ENCODE measurements at regions not wholly inside any gene's neighbourhood (a gene's known extent, or its start where the extent isn't known, plus 50 kb on each side); places are given as distances from the start of the nearest gene placed in this dataset.

GRCh38 chr12:73452672-73453469 lies 1084.8 kb upstream of the ATXN7L3B start:
- TF ChIP-seq CTCF (IDR thresholded peaks at IDR 0.05; ENCODE audit: low read depth, low read length, poor library complexity, severe bottlenecking) (no peak), EZH2phosphoT487 (IDR thresholded peaks at IDR 0.05; ENCODE audit: borderline replicate concordance, low read length) (no peak)
- H3K9me3 ChIP-seq (ENCODE audit: control insufficient read depth, insufficient read depth, low read length): no peaks in the 10 kb centered on the region
- no peaks in the 10 kb centered on the region for H3K4me1 ChIP-seq (ENCODE audit: control insufficient read depth, low read length)
- H3K36me3 ChIP-seq (ENCODE audit: control insufficient read depth, low read length): no peaks in the 10 kb centered on the region
- no peaks in the 10 kb centered on the region for H3F3A ChIP-seq (ENCODE audit: control insufficient read depth, insufficient read depth)
- no peak overlapping the region for H3K4me3 ChIP-seq (ENCODE audit: low read length)
- no peaks in the 10 kb centered on the region for H4K20me1 ChIP-seq (ENCODE audit: control insufficient read depth, insufficient read depth, low read depth, low read length)
- no peaks in the 10 kb centered on the region for H3K79me2 ChIP-seq (ENCODE audit: control insufficient read depth, low read length)
- no peaks in the 10 kb centered on the region for H3K27me3 ChIP-seq (ENCODE audit: control insufficient read depth, low read length)
- no peak overlapping the region for H3K4me2 ChIP-seq (ENCODE audit: low read length)
- no peaks in the 10 kb centered on the region for H3K9me2 ChIP-seq (replicated peaks; ENCODE audit: control insufficient read depth, low read length)
- H3K27ac ChIP-seq (ENCODE audit: low read depth, low read length): no peak overlapping the region

- H3K79me2 ChIP-seq (ENCODE audit: control insufficient read depth, low read length): no peaks in the 10 kb centered on the region
- H3K9me2 ChIP-seq (replicated peaks; ENCODE audit: control insufficient read depth, low read length): no peaks in the 10 kb centered on the region
- no peaks in the 10 kb centered on the region for H3K9me3 ChIP-seq (ENCODE audit: control insufficient read depth, insufficient read depth, low read length)
- H3K36me3 ChIP-seq (ENCODE audit: control insufficient read depth, low read length): no peaks in the 10 kb centered on the region
- TF ChIP-seq EZH2phosphoT487 (IDR thresholded peaks at IDR 0.05; ENCODE audit: borderline replicate concordance, low read length): no peak
- no peak for TF ChIP-seq CTCF (IDR thresholded peaks at IDR 0.05; ENCODE audit: low read depth, low read length, poor library complexity, severe bottlenecking)
- H3K4me2 ChIP-seq (ENCODE audit: low read length): no peak overlapping the region
- no peaks in the 10 kb centered on the region for H3K4me1 ChIP-seq (ENCODE audit: control insufficient read depth, low read length)
- H3K27ac ChIP-seq (ENCODE audit: low read depth, low read length): no peak overlapping the region
- H4K20me1 ChIP-seq (ENCODE audit: control insufficient read depth, insufficient read depth, low read depth, low read length): no peaks in the 10 kb centered on the region
- H3K4me3 ChIP-seq (ENCODE audit: low read length): no peak overlapping the region
- no peaks in the 10 kb centered on the region for H3K27me3 ChIP-seq (ENCODE audit: control insufficient read depth, low read length)
- no peaks in the 10 kb centered on the region for H3F3A ChIP-seq (ENCODE audit: control insufficient read depth, insufficient read depth)
Observed at GRCh38 chr12:73460212-73460611, 1077.4 kb upstream of the ATXN7L3B start.

GRCh38 chr12:73465106-73465505 lies 1072.5 kb upstream of the ATXN7L3B start:
- no peak for TF ChIP-seq EZH2phosphoT487 (IDR thresholded peaks at IDR 0.05; ENCODE audit: borderline replicate concordance, low read length)
- TF ChIP-seq CTCF (IDR thresholded peaks at IDR 0.05; ENCODE audit: low read depth, low read length, poor library complexity, severe bottlenecking): no peak

More at GRCh38 chr12:73465106-73465505, 1072.5 kb upstream of the ATXN7L3B start:
- Histone ChIP-seq H3K36me3 (ENCODE audit: control insufficient read depth, low read length) (no peaks in the 10 kb centered on the region), H3K9me3 (ENCODE audit: control insufficient read depth, insufficient read depth, low read length) (no peaks in the 10 kb centered on the region), H3K79me2 (ENCODE audit: control insufficient read depth, low read length) (no peaks in the 10 kb centered on the region), H3K4me2 (ENCODE audit: low read length) (no peak overlapping the region), H3K27me3 (ENCODE audit: control insufficient read depth, low read length) (no peaks in the 10 kb centered on the region), H3F3A (ENCODE audit: control insufficient read depth, insufficient read depth) (no peaks in the 10 kb centered on the region), H3K4me3 (ENCODE audit: low read length) (no peak overlapping the region), H3K9me2 (replicated peaks; ENCODE audit: control insufficient read depth, low read length) (no peaks in the 10 kb centered on the region), H4K20me1 (ENCODE audit: control insufficient read depth, insufficient read depth, low read depth, low read length) (no peaks in the 10 kb centered on the region), H3K4me1 (ENCODE audit: control insufficient read depth, low read length) (no peaks in the 10 kb centered on the region), H3K27ac (ENCODE audit: low read depth, low read length) (no peak overlapping the region)

Data from DOHH2 (cell line).